ENCODE measurements at regions not wholly inside any gene's neighbourhood (a gene's known extent, or its start where the extent isn't known, plus 50 kb on each side); places are given as distances from the start of the nearest gene placed in this dataset.

- DNase-seq (ENCODE audit: low spot score) = no peak
Measured at GRCh38 chr5:148913493-148913892, 87.1 kb downstream of the ADRB2 start.

- DNase-seq (ENCODE audit: low spot score) = no peak
Measured at GRCh38 chr5:148913985-148914431, 87.6 kb downstream of the ADRB2 start.

- DNase-seq (ENCODE audit: low spot score) = no peak
Measured at GRCh38 chr5:148915224-148915817, 88.9 kb downstream of the ADRB2 start.

- no peak for DNase-seq (ENCODE audit: low spot score)
Measured at GRCh38 chr5:148920646-148921288, 94.4 kb downstream of the ADRB2 start.

GRCh38 chr5:148921350-148921749 lies 94.9 kb downstream of the ADRB2 start:
- DNase-seq (ENCODE audit: low spot score) = no peak

GRCh38 chr5:148922606-148923005 lies 96.2 kb downstream of the ADRB2 start:
- no peak for DNase-seq (ENCODE audit: low spot score)

GRCh38 chr5:148923023-148923422 lies 96.6 kb downstream of the ADRB2 start:
- no peak for DNase-seq (ENCODE audit: low spot score)

GRCh38 chr5:148924817-148925216 lies 98.4 kb downstream of the ADRB2 start:
- no peak for DNase-seq (ENCODE audit: low spot score)

- DNase-seq (ENCODE audit: low spot score) = no peak
Measured at GRCh38 chr5:148926207-148926606, 99.8 kb downstream of the ADRB2 start.

- DNase-seq (ENCODE audit: low spot score) = no peak
Measured at GRCh38 chr5:148927307-148927946, 101.0 kb downstream of the ADRB2 start.

- no peak for DNase-seq (ENCODE audit: low spot score)
Measured at GRCh38 chr5:148928141-148928540, 101.7 kb downstream of the ADRB2 start.

GRCh38 chr5:148931453-148932057 lies 105.1 kb downstream of the ADRB2 start:
- DNase-seq (ENCODE audit: low spot score) = no peak

GRCh38 chr5:148932355-148932935 lies 106.0 kb downstream of the ADRB2 start:
- DNase-seq (ENCODE audit: low spot score) = no peak

- DNase-seq (ENCODE audit: low spot score) = no peak
Measured at GRCh38 chr5:148933903-148934432, 107.6 kb downstream of the ADRB2 start.

- DNase-seq (ENCODE audit: low spot score) = no peak
Measured at GRCh38 chr5:148934895-148935400, 108.5 kb downstream of the ADRB2 start.

GRCh38 chr5:148937239-148937638 lies 110.8 kb downstream of the ADRB2 start:
- DNase-seq (ENCODE audit: low spot score) = no peak

GRCh38 chr5:148937830-148938521 lies 111.6 kb downstream of the ADRB2 start:
- no peak for DNase-seq (ENCODE audit: low spot score)

- DNase-seq (ENCODE audit: low spot score) = no peak
Measured at GRCh38 chr5:148938522-148938882, 112.1 kb downstream of the ADRB2 start.

GRCh38 chr5:148939676-148940075 lies 113.3 kb downstream of the ADRB2 start:
- no peak for DNase-seq (ENCODE audit: low spot score)

- DNase-seq (ENCODE audit: low spot score) = no peak
Measured at GRCh38 chr5:148941810-148942209, 115.4 kb downstream of the ADRB2 start.

- DNase-seq (ENCODE audit: low spot score) = no peak
Measured at GRCh38 chr5:148949841-148950470, 112.9 kb downstream of the SH3TC2 start.

All from ureter (tissue), 1 donor.